ENCODE measurements at regions not wholly inside any gene's neighbourhood (a gene's known extent, or its start where the extent isn't known, plus 50 kb on each side); places are given as distances from the start of the nearest gene placed in this dataset.
A peak's percentile ranks its signal among the peaks of the same experiment; 100 is the strongest.

DNA sequence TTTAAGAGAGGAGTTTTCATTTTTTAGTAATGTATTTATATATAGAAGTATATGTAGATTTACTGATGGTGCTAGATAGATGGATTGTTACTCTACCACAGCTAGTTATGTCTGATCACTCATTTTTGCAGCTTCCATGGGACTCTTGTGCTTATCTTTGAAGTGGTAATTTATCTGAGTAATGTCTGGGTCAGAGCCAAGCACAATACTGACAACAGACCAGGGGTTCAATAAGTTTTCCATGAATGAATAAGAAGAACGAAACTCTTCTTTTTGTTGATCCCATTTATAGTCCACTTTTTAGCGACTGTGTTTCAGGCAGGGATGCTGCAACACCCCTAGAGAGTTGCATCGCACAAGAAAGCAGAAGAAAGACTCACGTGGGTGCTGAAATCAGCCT is 935.2 kb downstream of the PLA2G4A start:
- no peak overlapping the region for H3K4me3 ChIP-seq (ENCODE audit: low read depth, low read length)
- in situ Hi-C loops (cut with HindIII; ENCODE audit: low sequenced_read_pairs): no loop called here
- no peak for TF ChIP-seq CTCF (IDR thresholded peaks at IDR 0.05; ENCODE audit: low read depth, low read length)
- peak; percentile 24 for DNase-seq (ENCODE audit: low read depth, low spot score)

GRCh38 chr1:187771396-187771795 is 942.6 kb downstream of the PLA2G4A start:
- TF ChIP-seq CTCF (IDR thresholded peaks at IDR 0.05; ENCODE audit: low read depth, low read length): no peak
- in situ Hi-C loops (cut with HindIII; ENCODE audit: low sequenced_read_pairs): no loop called here
- DNase-seq (ENCODE audit: low read depth, low spot score): no peak
- H3K4me3 ChIP-seq (ENCODE audit: low read depth, low read length): no peak overlapping the region

- H3K4me3 ChIP-seq (ENCODE audit: low read depth, low read length): no peak overlapping the region
- no peak for DNase-seq (ENCODE audit: low read depth, low spot score)
- no peak for TF ChIP-seq CTCF (IDR thresholded peaks at IDR 0.05; ENCODE audit: low read depth, low read length)
- in situ Hi-C loops (cut with HindIII; ENCODE audit: low sequenced_read_pairs): no loop called here
These were observed 944.4 kb downstream of the PLA2G4A start for GRCh38 chr1:187773168-187773567.

- no peak for TF ChIP-seq CTCF (IDR thresholded peaks at IDR 0.05; ENCODE audit: low read depth, low read length)
- in situ Hi-C loops (cut with HindIII; ENCODE audit: low sequenced_read_pairs): no loop called here
- DNase-seq (ENCODE audit: low read depth, low spot score): no peak
These were observed 959.0 kb downstream of the PLA2G4A start for GRCh38 chr1:187787736-187788135.

DNA sequence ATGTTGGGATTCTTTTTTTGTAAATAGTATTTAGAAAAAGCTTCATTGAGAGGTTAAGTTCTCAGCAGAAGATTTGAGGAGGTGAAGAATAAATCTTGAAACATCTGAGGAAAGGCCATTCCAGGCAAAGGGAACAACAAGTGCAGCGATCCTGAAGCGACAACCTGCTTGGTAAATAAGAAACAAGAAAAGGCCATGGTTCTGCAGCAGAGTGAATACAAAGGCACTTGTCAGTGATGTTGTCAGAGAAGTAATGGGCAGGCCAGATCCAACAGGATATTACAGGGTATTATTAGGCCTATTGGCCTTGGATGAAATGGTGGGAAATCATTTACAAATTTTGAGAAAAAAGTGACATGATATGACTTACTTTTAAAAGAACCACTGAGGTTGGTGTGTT is 960.0 kb downstream of the PLA2G4A start:
- TF ChIP-seq CTCF (IDR thresholded peaks at IDR 0.05; ENCODE audit: low read depth, low read length): no peak
- in situ Hi-C loops (cut with HindIII; ENCODE audit: low sequenced_read_pairs): no loop called here
- no peak for DNase-seq (ENCODE audit: low read depth, low spot score)
- no peak overlapping the region for H3K4me3 ChIP-seq (ENCODE audit: low read depth, low read length)

More at GRCh38 chr1:187787736-187788135, 959.0 kb downstream of the PLA2G4A start:
- H3K4me3 ChIP-seq (ENCODE audit: low read depth, low read length): no peak overlapping the region

DNA sequence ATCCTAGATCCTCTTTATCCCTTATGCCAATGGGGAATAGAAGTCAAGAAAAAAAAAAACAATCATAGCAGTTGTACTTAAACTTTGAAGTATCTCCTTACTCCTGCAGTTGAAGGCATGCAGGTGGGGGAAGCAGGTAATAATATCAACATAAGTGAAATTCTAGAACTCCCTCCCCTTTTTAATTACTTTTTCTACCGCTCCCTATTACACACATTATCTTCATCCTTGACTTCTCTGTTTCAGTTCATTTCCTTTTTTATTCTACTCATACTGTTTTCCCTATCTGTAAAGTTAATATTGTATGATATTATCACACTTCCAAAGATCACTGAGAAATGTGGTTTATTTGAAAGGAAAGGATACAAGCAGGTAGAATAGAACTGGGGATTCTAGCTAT is 962.0 kb downstream of the PLA2G4A start:
- in situ Hi-C loops (cut with HindIII; ENCODE audit: low sequenced_read_pairs): no loop called here
- DNase-seq (ENCODE audit: low read depth, low spot score): no peak
- TF ChIP-seq CTCF (IDR thresholded peaks at IDR 0.05; ENCODE audit: low read depth, low read length): no peak
- no peak overlapping the region for H3K4me3 ChIP-seq (ENCODE audit: low read depth, low read length)

DNA sequence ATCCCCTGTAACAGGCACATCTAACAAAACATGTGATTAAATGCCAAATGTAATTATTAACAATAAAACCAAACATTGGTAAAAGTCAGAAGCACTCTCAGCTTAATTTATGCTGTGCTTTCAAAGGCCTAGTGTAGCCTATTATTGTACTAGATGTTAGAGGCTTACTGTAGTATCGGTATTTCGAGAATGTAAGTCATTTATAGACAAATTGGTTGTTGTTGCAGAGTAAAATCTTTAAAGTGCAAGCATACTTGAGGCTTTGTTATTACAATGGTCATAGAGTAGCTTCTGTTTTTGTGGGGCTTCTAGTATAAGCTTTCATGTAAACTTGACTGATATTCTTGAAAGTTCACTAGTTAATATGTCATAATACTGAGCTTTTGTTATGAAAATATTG is 965.8 kb downstream of the PLA2G4A start:
- in situ Hi-C loops (cut with HindIII; ENCODE audit: low sequenced_read_pairs): no loop called here
- no peak for DNase-seq (ENCODE audit: low read depth, low spot score)
- TF ChIP-seq CTCF (IDR thresholded peaks at IDR 0.05; ENCODE audit: low read depth, low read length): no peak
- H3K4me3 ChIP-seq (ENCODE audit: low read depth, low read length): no peak overlapping the region

Data from astrocyte of the spinal cord (primary cell).